ENCODE measurements at regions not wholly inside any gene's neighbourhood (a gene's known extent, or its start where the extent isn't known, plus 50 kb on each side); places are given as distances from the start of the nearest gene placed in this dataset.

DNA sequence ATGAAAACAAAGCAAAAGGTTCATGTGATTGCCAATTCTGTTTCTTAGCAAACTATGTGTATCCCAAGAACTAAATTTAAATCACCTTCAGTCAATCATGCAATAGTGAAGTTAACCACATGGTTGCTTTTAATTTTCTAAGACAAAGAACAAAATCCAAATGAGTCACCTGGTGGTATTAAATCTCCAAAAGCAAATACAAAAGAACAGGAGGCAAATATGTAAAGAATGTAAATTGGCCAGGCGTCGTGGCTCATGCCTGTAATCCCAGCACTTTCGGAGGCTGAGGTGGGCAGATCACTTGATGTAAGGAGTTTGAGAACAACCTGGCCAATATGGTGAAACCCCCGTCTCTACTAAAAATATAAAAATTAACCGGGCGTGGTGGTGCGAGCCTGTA, 54.2 kb upstream of the PIK3R4 start:
- TF ChIP-seq GABPA (IDR thresholded peaks at IDR 0.05; ENCODE audit: low read depth) (no peak), POLR2AphosphoS5 (IDR thresholded peaks at IDR 0.05; ENCODE audit: low read depth) (no peak)
- TF ChIP-seq, protein P1, sequence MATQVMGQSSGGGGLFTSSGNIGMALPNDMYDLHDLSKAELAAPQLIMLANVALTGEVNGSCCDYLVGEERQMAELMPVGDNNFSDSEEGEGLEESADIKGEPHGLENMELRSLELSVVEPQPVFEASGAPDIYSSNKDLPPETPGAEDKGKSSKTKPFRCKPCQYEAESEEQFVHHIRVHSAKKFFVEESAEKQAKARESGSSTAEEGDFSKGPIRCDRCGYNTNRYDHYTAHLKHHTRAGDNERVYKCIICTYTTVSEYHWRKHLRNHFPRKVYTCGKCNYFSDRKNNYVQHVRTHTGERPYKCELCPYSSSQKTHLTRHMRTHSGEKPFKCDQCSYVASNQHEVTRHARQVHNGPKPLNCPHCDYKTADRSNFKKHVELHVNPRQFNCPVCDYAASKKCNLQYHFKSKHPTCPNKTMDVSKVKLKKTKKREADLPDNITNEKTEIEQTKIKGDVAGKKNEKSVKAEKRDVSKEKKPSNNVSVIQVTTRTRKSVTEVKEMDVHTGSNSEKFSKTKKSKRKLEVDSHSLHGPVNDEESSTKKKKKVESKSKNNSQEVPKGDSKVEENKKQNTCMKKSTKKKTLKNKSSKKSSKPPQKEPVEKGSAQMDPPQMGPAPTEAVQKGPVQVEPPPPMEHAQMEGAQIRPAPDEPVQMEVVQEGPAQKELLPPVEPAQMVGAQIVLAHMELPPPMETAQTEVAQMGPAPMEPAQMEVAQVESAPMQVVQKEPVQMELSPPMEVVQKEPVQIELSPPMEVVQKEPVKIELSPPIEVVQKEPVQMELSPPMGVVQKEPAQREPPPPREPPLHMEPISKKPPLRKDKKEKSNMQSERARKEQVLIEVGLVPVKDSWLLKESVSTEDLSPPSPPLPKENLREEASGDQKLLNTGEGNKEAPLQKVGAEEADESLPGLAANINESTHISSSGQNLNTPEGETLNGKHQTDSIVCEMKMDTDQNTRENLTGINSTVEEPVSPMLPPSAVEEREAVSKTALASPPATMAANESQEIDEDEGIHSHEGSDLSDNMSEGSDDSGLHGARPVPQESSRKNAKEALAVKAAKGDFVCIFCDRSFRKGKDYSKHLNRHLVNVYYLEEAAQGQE (IDR thresholded peaks at IDR 0.05; ENCODE audit: insufficient replicate concordance, low read depth), result no peak
- TF ChIP-seq, protein P2, sequence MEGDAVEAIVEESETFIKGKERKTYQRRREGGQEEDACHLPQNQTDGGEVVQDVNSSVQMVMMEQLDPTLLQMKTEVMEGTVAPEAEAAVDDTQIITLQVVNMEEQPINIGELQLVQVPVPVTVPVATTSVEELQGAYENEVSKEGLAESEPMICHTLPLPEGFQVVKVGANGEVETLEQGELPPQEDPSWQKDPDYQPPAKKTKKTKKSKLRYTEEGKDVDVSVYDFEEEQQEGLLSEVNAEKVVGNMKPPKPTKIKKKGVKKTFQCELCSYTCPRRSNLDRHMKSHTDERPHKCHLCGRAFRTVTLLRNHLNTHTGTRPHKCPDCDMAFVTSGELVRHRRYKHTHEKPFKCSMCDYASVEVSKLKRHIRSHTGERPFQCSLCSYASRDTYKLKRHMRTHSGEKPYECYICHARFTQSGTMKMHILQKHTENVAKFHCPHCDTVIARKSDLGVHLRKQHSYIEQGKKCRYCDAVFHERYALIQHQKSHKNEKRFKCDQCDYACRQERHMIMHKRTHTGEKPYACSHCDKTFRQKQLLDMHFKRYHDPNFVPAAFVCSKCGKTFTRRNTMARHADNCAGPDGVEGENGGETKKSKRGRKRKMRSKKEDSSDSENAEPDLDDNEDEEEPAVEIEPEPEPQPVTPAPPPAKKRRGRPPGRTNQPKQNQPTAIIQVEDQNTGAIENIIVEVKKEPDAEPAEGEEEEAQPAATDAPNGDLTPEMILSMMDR (IDR thresholded peaks at IDR 0.05; ENCODE audit: insufficient read depth, low read length), result no peak
- DNase-seq (ENCODE audit: low read depth in 1 of 2, low spot score in 1 of 2), result no peak
- no peaks in the 10 kb centered on the region for H3K27me3 ChIP-seq (ENCODE audit: insufficient read depth, poor library complexity, severe bottlenecking)
- no peak overlapping the region for H3K27ac ChIP-seq (replicated peaks)
- no peak overlapping the region for H3K4me3 ChIP-seq (replicated peaks; ENCODE audit: insufficient read depth, low read length)

DNA sequence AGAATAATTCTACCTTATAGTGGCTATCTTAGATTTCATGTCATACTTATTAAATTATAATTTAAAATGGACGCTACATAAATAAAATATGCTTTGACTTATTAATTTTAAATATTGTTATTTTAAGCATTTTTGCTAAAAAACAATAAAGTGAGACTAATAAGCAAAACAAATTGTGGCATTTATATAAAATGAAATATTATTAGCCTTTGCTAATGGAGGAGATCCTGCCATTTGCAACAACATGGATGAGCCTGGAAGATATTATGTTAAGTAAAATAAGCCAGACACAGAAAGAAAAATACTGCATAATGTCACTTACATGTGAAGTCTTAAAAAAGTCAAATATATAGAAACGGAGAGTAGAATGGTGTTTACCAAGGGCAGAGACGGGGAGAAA, 54.8 kb upstream of the PIK3R4 start:
- Histone ChIP-seq H3K4me3 (replicated peaks; ENCODE audit: insufficient read depth, low read length) (no peak overlapping the region), H3K27ac (replicated peaks) (no peak overlapping the region), H3K27me3 (ENCODE audit: insufficient read depth, poor library complexity, severe bottlenecking) (no peaks in the 10 kb centered on the region)
- no peak for TF ChIP-seq SPI1 (IDR thresholded peaks at IDR 0.05; ENCODE audit: borderline replicate concordance, low read depth)
- TF ChIP-seq, protein P1 (IDR thresholded peaks at IDR 0.05; ENCODE audit: insufficient replicate concordance, low read depth), result no peak
- no peak for TF ChIP-seq GABPA (IDR thresholded peaks at IDR 0.05; ENCODE audit: low read depth)
- TF ChIP-seq, protein P2 (IDR thresholded peaks at IDR 0.05; ENCODE audit: insufficient read depth, low read length), result no peak
- no peak for TF ChIP-seq POLR2AphosphoS5 (IDR thresholded peaks at IDR 0.05; ENCODE audit: low read depth)
- DNase-seq (ENCODE audit: low read depth in 1 of 2, low spot score in 1 of 2), result no peak

DNA sequence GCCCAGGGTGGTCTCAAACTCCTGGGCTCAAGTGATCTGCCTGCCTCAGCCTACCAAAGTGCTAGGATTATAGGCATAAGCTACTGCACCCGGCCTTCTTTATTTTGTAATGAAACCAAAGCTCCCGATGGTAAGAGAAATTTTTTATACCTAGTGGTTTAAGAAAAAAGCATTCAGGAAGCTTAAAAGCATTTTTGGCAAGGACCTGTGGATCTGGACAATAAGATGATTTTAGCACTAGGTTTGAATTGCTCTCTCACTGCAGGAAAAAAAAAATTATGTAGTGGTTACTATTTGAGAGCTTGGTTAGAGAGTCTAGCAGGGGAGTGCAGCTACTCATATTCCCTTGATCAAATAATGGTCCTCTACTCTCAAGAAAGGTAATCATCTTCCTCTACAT, 64.9 kb upstream of the PIK3R4 start:
- DNase-seq (ENCODE audit: low read depth in 1 of 2, low spot score in 1 of 2), result no peak
- Histone ChIP-seq H3K27me3 (ENCODE audit: insufficient read depth, poor library complexity, severe bottlenecking) (no peaks in the 10 kb centered on the region), H3K4me3 (replicated peaks; ENCODE audit: insufficient read depth, low read length) (no peak overlapping the region), H3K27ac (replicated peaks) (no peak overlapping the region)
- no peak for TF ChIP-seq GABPA (IDR thresholded peaks at IDR 0.05; ENCODE audit: low read depth)
- TF ChIP-seq POLR2AphosphoS5 (IDR thresholded peaks at IDR 0.05; ENCODE audit: low read depth), result no peak
- TF ChIP-seq, protein P1 (IDR thresholded peaks at IDR 0.05; ENCODE audit: insufficient replicate concordance, low read depth), result no peak
- no peak for TF ChIP-seq SPI1 (IDR thresholded peaks at IDR 0.05; ENCODE audit: borderline replicate concordance, low read depth)
- TF ChIP-seq, protein P2 (IDR thresholded peaks at IDR 0.05; ENCODE audit: insufficient read depth, low read length), result no peak

Data from HL-60 (cell line).